SK-N-SH treated with all-trans-retinoic acid at 6 μM for 48 hours (cell line): ENCODE measurements at regions not wholly inside any gene's neighbourhood (a gene's known extent, or its start where the extent isn't known, plus 50 kb on each side); places are given as distances from the start of the nearest gene placed in this dataset.

Experiments used
- ATAC-seq: fragments of 200-7000 bp; cut with Tn5 transposase; 3 replicates; pipeline ENCODE4 v1.9.1; 2020; ENCODE audit warnings: mild to moderate bottlenecking, moderate library complexity
- ARNTL ChIP-seq: fragments of 450-650 bp; formaldehyde crosslinking; IDR thresholded peaks from 2 replicates; pipeline ENCODE4 v1.5.0; 2020; ENCODE audit warnings: low read depth, mild to moderate bottlenecking, moderate library complexity, borderline replicate concordance
- BACH2 ChIP-seq: fragments of 250-450 bp; sonication (Bioruptor Pico); IDR thresholded peaks from 2 replicates; pipeline ENCODE4 v1.9.0; 2021; ENCODE audit warnings: mild to moderate bottlenecking, borderline replicate concordance
- CSRNP3 ChIP-seq: fragments of 250-450 bp; sonication (Bioruptor Pico); IDR thresholded peaks from 2 replicates; pipeline ENCODE4 v1.5.1; 2021; ENCODE audit warnings: mild to moderate bottlenecking, moderate library complexity
- ESRRG ChIP-seq: fragments of 250-450 bp; sonication (Bioruptor Pico); IDR thresholded peaks from 2 replicates; pipeline ENCODE4 v1.6.1; 2021; ENCODE audit warnings: mild to moderate bottlenecking
- ISL1 ChIP-seq: fragments of 250-450 bp; sonication (Bioruptor Pico); IDR thresholded peaks from 2 replicates; pipeline ENCODE4 v2.1.2; 2022; ENCODE audit warnings: mild to moderate bottlenecking, moderate library complexity
- OSR1 ChIP-seq: fragments of 250-450 bp; sonication (Bioruptor Pico); IDR thresholded peaks from 2 replicates; pipeline ENCODE4 v1.8.0; 2022; ENCODE audit warnings: moderate library complexity, mild to moderate bottlenecking, inconsistent platforms
- POU6F1 ChIP-seq: fragments of 250-450 bp; sonication (Bioruptor Pico); IDR thresholded peaks from 2 replicates; pipeline ENCODE4 v1.8.0; 2021; ENCODE audit warnings: low read depth, mild to moderate bottlenecking, moderate library complexity, borderline replicate concordance
- RARB ChIP-seq: fragments of 250-450 bp; sonication (Bioruptor Pico); IDR thresholded peaks from 2 replicates; pipeline ENCODE4 v1.8.0; 2021; ENCODE audit warnings: mild to moderate bottlenecking, moderate library complexity
- SNAI2 ChIP-seq: fragments of 250-450 bp; sonication (Bioruptor Pico); IDR thresholded peaks from 2 replicates; pipeline ENCODE4 v1.5.0; 2020; ENCODE audit warnings: mild to moderate bottlenecking, moderate library complexity
- TCF4 ChIP-seq: fragments of 250-450 bp; sonication (Bioruptor Pico); IDR thresholded peaks from 2 replicates; pipeline ENCODE4 v1.8.0; 2021; ENCODE audit warnings: mild to moderate bottlenecking, moderate library complexity, borderline replicate concordance
- TOX ChIP-seq: fragments of 250-450 bp; sonication (Bioruptor Pico); IDR thresholded peaks from 2 replicates; pipeline ENCODE4 v1.8.0; 2021; ENCODE audit warnings: mild to moderate bottlenecking, moderate library complexity, borderline replicate concordance
- TSHZ2 ChIP-seq: fragments of 250-450 bp; sonication (Bioruptor Pico); IDR thresholded peaks from 2 replicates; pipeline ENCODE4 v1.5.0; 2020; ENCODE audit warnings: mild to moderate bottlenecking, moderate library complexity
- ZC3H10 ChIP-seq: fragments of 250-450 bp; sonication (Bioruptor Pico); IDR thresholded peaks from 2 replicates; pipeline ENCODE4 v1.5.1; 2021; ENCODE audit warnings: mild to moderate bottlenecking, moderate library complexity
- ZFP3 ChIP-seq: fragments of 250-450 bp; sonication (Bioruptor Pico); IDR thresholded peaks from 2 replicates; pipeline ENCODE4 v1.5.0; 2020; ENCODE audit warnings: mild to moderate bottlenecking, moderate library complexity
- ZFP30 ChIP-seq: fragments of 450-650 bp; formaldehyde crosslinking; IDR thresholded peaks from 2 replicates; pipeline ENCODE4 v1.5.0; 2022; ENCODE audit warnings: mild to moderate bottlenecking, moderate library complexity
- ZNF565 ChIP-seq: fragments of 450-650 bp; formaldehyde crosslinking; conservative IDR thresholded peaks from 2 replicates; pipeline ENCODE4 v1.5.0; 2020; ENCODE audit warnings: low read depth, mild to moderate bottlenecking, moderate library complexity
- ZNF70 ChIP-seq: fragments of 450-650 bp; formaldehyde crosslinking; IDR thresholded peaks from 2 replicates; pipeline ENCODE4 v1.5.0; 2020; ENCODE audit warnings: mild to moderate bottlenecking, moderate library complexity
- ZNF8 ChIP-seq: fragments of 450-650 bp; formaldehyde crosslinking; IDR thresholded peaks from 2 replicates; pipeline ENCODE4 v1.5.0; 2020; ENCODE audit warnings: mild to moderate bottlenecking, moderate library complexity

- no peak for ATAC-seq
- no peak for TF ChIP-seq ISL1 (CRISPR knock-in tag)
- no peak for TF ChIP-seq CSRNP3 (CRISPR knock-in tag)
- no peak for TF ChIP-seq ESRRG (CRISPR knock-in tag)
- no peak for TF ChIP-seq ZNF8 (CRISPR knock-in tag)
Measured at GRCh38 chr1:106921186-106921585, 135.3 kb upstream of the PRMT6 start.

GRCh38 chr1:106924360-106924759, 132.1 kb upstream of the PRMT6 start:
- TF ChIP-seq ISL1 (CRISPR knock-in tag), result no peak
- no peak for TF ChIP-seq ARNTL (CRISPR knock-in tag)
- no peak for TF ChIP-seq TOX (CRISPR knock-in tag)
- no peak for TF ChIP-seq OSR1 (CRISPR knock-in tag)
- no peak for TF ChIP-seq SNAI2 (CRISPR knock-in tag)
- TF ChIP-seq ZFP3, result no peak
- no peak for TF ChIP-seq TCF4
- no peak for TF ChIP-seq CSRNP3 (CRISPR knock-in tag)
- TF ChIP-seq ZNF565, result no peak
- no peak for TF ChIP-seq ZNF70
- TF ChIP-seq ZNF8 (CRISPR knock-in tag), result no peak
- no peak for TF ChIP-seq BACH2 (CRISPR knock-in tag)
- ATAC-seq, result no peak

- no peak for TF ChIP-seq TOX (CRISPR knock-in tag)
- ATAC-seq, result no peak
Measured at GRCh38 chr1:106925750-106926149, 130.7 kb upstream of the PRMT6 start.

- no peak for TF ChIP-seq POU6F1 (CRISPR knock-in tag)
- no peak for TF ChIP-seq RARB
- no peak for TF ChIP-seq ZC3H10
- no peak for TF ChIP-seq ZFP30 (CRISPR knock-in tag)
- no peak for TF ChIP-seq TCF4
- no peak for TF ChIP-seq TSHZ2 (CRISPR knock-in tag)
- no peak for TF ChIP-seq ESRRG (CRISPR knock-in tag)
- TF ChIP-seq, all 23 proteins: peak for 0
- ATAC-seq, result no peak
Measured at GRCh38 chr1:106926803-106927582, 129.5 kb upstream of the PRMT6 start.

GRCh38 chr1:106937104-106937503, 119.4 kb upstream of the PRMT6 start:
- TF ChIP-seq TSHZ2 (CRISPR knock-in tag) (no peak), TCF4 (no peak), ZC3H10 (no peak), TOX (CRISPR knock-in tag) (no peak), ESRRG (CRISPR knock-in tag) (no peak), OSR1 (CRISPR knock-in tag) (no peak), ZFP30 (CRISPR knock-in tag) (no peak), CSRNP3 (CRISPR knock-in tag) (no peak), ZNF565 (no peak)
- no peak for ATAC-seq
